ENCODE measurements at regions not wholly inside any gene's neighbourhood (a gene's known extent, or its start where the extent isn't known, plus 50 kb on each side); places are given as distances from the start of the nearest gene placed in this dataset.
A peak's percentile ranks its signal among the peaks of the same experiment; 100 is the strongest.

DNA sequence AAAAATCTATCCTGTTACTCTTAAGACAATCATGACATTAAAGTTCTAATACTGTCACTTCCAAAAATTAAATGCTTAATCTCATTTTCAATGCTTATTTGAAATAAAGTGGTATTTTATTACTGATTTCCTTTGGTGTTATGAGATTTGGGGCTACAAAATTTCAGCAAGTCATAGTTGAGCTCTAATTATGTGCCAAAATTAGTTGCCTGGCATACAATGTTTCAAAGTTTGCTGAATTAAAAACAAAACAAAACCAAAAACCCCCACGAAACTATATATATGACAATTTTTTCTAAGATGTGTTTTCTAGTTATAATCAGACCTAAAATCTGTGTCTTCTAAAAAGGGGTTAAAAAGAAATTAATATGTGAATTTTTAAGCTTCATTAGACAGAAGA is 62.2 kb downstream of the KCNRG start:
- FAIRE-seq (no peak), ATAC-seq (no peak)
- 54 to 55% methylated on average over 1 of the region's 1 CpG for WGBS, 2 donors

DNA sequence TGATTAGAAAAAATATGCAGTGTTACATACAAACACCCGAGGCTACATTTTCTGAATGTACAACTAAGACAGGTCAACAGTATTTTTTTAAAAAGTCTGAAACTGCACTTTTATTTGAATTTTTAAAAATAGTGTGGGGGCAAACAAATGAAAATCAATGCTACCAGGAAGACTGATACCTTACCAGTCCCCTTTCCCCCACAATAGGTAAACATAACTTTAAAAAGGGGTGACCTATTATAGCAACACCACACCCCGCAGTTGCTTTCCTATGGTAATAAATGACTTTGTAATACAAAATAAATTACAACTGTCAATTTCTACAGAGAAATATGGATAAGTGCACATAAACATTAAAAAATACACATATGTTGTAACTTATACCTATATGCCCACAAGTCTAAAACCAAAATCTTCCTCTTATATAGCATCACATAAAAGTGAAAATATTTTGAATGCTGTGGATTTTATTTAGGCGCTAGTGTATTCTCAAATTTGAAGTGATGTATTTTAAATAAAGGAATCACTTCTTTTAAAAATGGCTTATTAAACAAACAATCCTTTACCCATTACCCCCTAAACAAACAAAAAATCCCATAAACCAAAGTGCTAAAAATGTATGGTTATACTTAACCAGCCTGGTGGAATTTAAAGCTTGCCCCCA is 63.1 kb downstream of the KCNRG start:
- DNase-seq (no peak), ATAC-seq (no peak), FAIRE-seq (no peak)
- Histone ChIP-seq H3K27ac (peak overlapping the region in 2 of 4 donors; percentile 51 to 91), H3K4me3 (peak overlapping the region in 2 of 4 donors; percentile 52 to 68), H3K9me3 (no peaks in the 10 kb centered on the region), H3K4me1 (peaks cover 4 to 16% (median 6%) of the 10 kb centered on the region in 3 donors), H3K27me3 (peaks cover 0 to 11% (median 2%) of the 10 kb centered on the region in 4 donors), H3K36me3 (no peaks in the 10 kb centered on the region)
- intact Hi-C loops (cut with DNase I): no loop called here
- WGBS, 2 donors: 35 to 43% methylated on average over 3 of the region's 3 CpGs
- TF ChIP-seq CTCF (IDR thresholded peaks at IDR 0.05): no peak

More for the DNA sequence above, 62.2 kb downstream of the KCNRG start:
- Histone ChIP-seq H3K4me3 (no peak overlapping the region), H3K27ac (peak overlapping the region in 2 of 4 donors; percentile 51 to 91), H3K36me3 (no peaks in the 10 kb centered on the region), H3K9me3 (no peaks in the 10 kb centered on the region), H3K27me3 (peaks cover 0 to 11% (median 2%) of the 10 kb centered on the region in 4 donors), H3K4me1 (peaks cover 4 to 26% (median 5%) of the 10 kb centered on the region in 3 donors)
- no peak for TF ChIP-seq CTCF (IDR thresholded peaks at IDR 0.05)
- intact Hi-C loops (cut with DNase I): no loop called here
- no peak for DNase-seq

GRCh38 chr13:50078895-50079654 is 63.8 kb downstream of the KCNRG start:
- no peaks in the 10 kb centered on the region for H3K9me3 ChIP-seq
- peaks cover 0 to 11% (median 2%) of the 10 kb centered on the region in 4 donors for H3K27me3 ChIP-seq
- intact Hi-C loops (cut with DNase I): no loop called here
- no peak for TF ChIP-seq CTCF (IDR thresholded peaks at IDR 0.05)
- WGBS, 2 donors: 29% methylated on average over 10 of the region's 10 CpGs
- peak overlapping the region in 2 of 4 donors; percentile 51 to 91 for H3K27ac ChIP-seq
- DNase-seq (no peak), FAIRE-seq (peak; percentile 64), ATAC-seq (no peak)
- peak overlapping the region in 2 of 4 donors; percentile 52 to 68 for H3K4me3 ChIP-seq
- no peaks in the 10 kb centered on the region for H3K36me3 ChIP-seq
- H3K4me1 ChIP-seq: peaks cover 4 to 20% (median 6%) of the 10 kb centered on the region in 3 donors

GRCh38 chr13:50079655-50080202 is 64.5 kb downstream of the KCNRG start:
- intact Hi-C loops (cut with DNase I): no loop called here
- TF ChIP-seq CTCF (IDR thresholded peaks at IDR 0.05): no peak
- DNase-seq: no peak
- peak overlapping the region in 3 of 4 donors; percentile 47 to 68 (median 52) for H3K4me3 ChIP-seq
- H3K9me3 ChIP-seq: no peaks in the 10 kb centered on the region
- peak overlapping the region in 2 of 4 donors; percentile 70 to 91 for H3K27ac ChIP-seq
- H3K36me3 ChIP-seq: no peaks in the 10 kb centered on the region
- no peak for FAIRE-seq
- WGBS, 2 donors: 12 to 13% methylated on average over 12 of the region's 12 CpGs
- ATAC-seq: no peak
- peaks cover 0 to 8% (median 2%) of the 10 kb centered on the region in 4 donors for H3K27me3 ChIP-seq
- peaks cover 4 to 19% (median 6%) of the 10 kb centered on the region in 3 donors for H3K4me1 ChIP-seq

All from pancreas (tissue), 10 donors.